HepG2 (cell line): ENCODE measurements at regions not wholly inside any gene's neighbourhood (a gene's known extent, or its start where the extent isn't known, plus 50 kb on each side); places are given as distances from the start of the nearest gene placed in this dataset.
"Not testable (repeated sequence)": the region's sequence is repeated elsewhere in the genome, so short reads cannot be mapped to it uniquely, and the experiment has no call there.

Experiments used
- ATAC-seq: fragments of 200-7000 bp; cut with Tn5 transposase; 3 replicates; pipeline ENCODE4 v1.9.1; 2020; ENCODE audit warnings: mild to moderate bottlenecking, moderate library complexity
- BruUV-seq: library from RNA; stranded (reverse); fragments of 400-500 nt; replicated peaks from 2 replicates; lab custom pipeline; 2021; lab: Mats Ljungman, UMichigan
- CTCF ChIA-PET: fragments of 300-600 bp; formaldehyde crosslinking; extraction: SDS; loops from one replicate; lab custom pipeline; 2021; ENCODE audit warnings: low total read pairs, inconsistent platforms, low intra/inter-chr PET ratio; lab: Yijun Ruan, JAX
- POLR2A ChIA-PET: fragments of 350-600 bp; sonication (Branson Sonifier 250); formaldehyde crosslinking; loops from one replicate; lab custom pipeline; 2020; ENCODE audit warnings: antibody characterized with exemption, inconsistent platforms; lab: Yijun Ruan, JAX
- DNase-seq: peaks from one replicate; pipeline ENCODE4 v3.0.0-alpha.2; 2015; ENCODE audit warnings: low spot score
- FAIRE-seq: peaks from 3 replicates; lab custom pipeline; 2011; peaks lifted over from hg19 to GRCh38; lab: Jason Lieb, UNC
- H2AFZ ChIP-seq: one replicate; pipeline ENCODE4 v1.6.1; 2011; ENCODE audit warnings: low read length, inconsistent platforms
- H3K27ac ChIP-seq: fragments of 300-600 bp; 3 replicates; pipeline ENCODE4 v1.8.0; 2011; ENCODE audit warnings: mixed run types, mild to moderate bottlenecking, mixed read lengths, low read length, inconsistent platforms; ENCODE audit not compliant: insufficient read depth; ENCODE audit errors: extremely low read length
- H3K27me3 ChIP-seq, 2 experiments: fragments of 200-600 bp in 1 of 2; 2 replicates in 1 of 2; 3 replicates in 1 of 2; pipeline versions ENCODE4 v1.6.0 to v1.8.0; 2011; ENCODE audit warnings: low read length in 2 of 2, mild to moderate bottlenecking in 2 of 2, moderate library complexity in 2 of 2, inconsistent platforms in 1 of 2; ENCODE audit not compliant: insufficient read depth in 2 of 2, control insufficient read depth in 1 of 2
- H3K36me3 ChIP-seq, 2 experiments: fragments of 200-600 bp in 1 of 2; replicated peaks in 1 of 2; 2 replicates in 1 of 2; 3 replicates in 1 of 2; pipeline versions ENCODE4 v1.5.1 to v1.8.0; 2011; ENCODE audit warnings: low read length in 2 of 2, inconsistent platforms in 1 of 2; ENCODE audit not compliant: insufficient read depth in 2 of 2, control insufficient read depth in 1 of 2
- H3K4me1 ChIP-seq: 2 replicates; pipeline ENCODE4 v1.5.1; 2012; ENCODE audit warnings: low read length, inconsistent platforms; ENCODE audit not compliant: insufficient read depth
- H3K4me2 ChIP-seq: 2 replicates; pipeline ENCODE4 v1.6.0; 2011; ENCODE audit warnings: low read depth, low read length, inconsistent platforms
- H3K4me3 ChIP-seq, 3 experiments: fragments of 200-600 bp in 1 of 3; sonication (generic), shearing (Covaris generic) in 1 of 3; replicated peaks in 1 of 3; 2 replicates each; pipeline ENCODE4 v1.5.1; 2011 to 2016; ENCODE audit warnings: low read length in 3 of 3, inconsistent platforms in 2 of 3, low read depth in 2 of 3, mild to moderate bottlenecking in 2 of 3, control low read depth in 1 of 3, mixed read lengths in 1 of 3; ENCODE audit not compliant: insufficient read depth in 1 of 3
- H3K79me2 ChIP-seq: one replicate; pipeline ENCODE4 v1.6.1; 2011; ENCODE audit warnings: low read length, inconsistent platforms; ENCODE audit not compliant: insufficient read depth
- H3K9ac ChIP-seq: 2 replicates; pipeline ENCODE4 v1.6.0; 2011; ENCODE audit warnings: mild to moderate bottlenecking, low read depth, low read length, inconsistent platforms; ENCODE audit not compliant: insufficient read depth
- H3K9me3 ChIP-seq: 2 replicates; pipeline ENCODE4 v1.5.1; 2012; ENCODE audit warnings: mild to moderate bottlenecking, low read length
- H4K20me1 ChIP-seq: 2 replicates; pipeline ENCODE4 v1.6.0; 2011; ENCODE audit warnings: inconsistent platforms, mild to moderate bottlenecking, low read length, moderate library complexity; ENCODE audit not compliant: insufficient read depth
- WGBS: methylation state at CpG from one replicate; pipeline ENCODE4 v1.1.6; 2017; ENCODE audit warnings: low lambda C conversion rate; 5-methylcytosine and 5-hydroxymethylcytosine counted together
- in situ Hi-C: cut with HindIII; loops from 2 replicates; pipeline ENCODE4 v1.10.0; 2017; ENCODE audit warnings: low pct_unique_long_range_greater_than_20kb; ENCODE audit not compliant: extremely low pct_ligation_motif_present
- intact Hi-C: fragments of 100-400 bp; cut with micrococcal nuclease; formaldehyde crosslinking; loops from one replicate; pipeline ENCODE4 v1.10.0; 2022; ENCODE audit not compliant: unreplicated experiment

- H3K9me3 ChIP-seq, H4K20me1 ChIP-seq, H3K4me2 ChIP-seq, ATAC-seq, BruUV-seq, CTCF ChIA-PET, POLR2A ChIA-PET, in situ Hi-C loops, H2AFZ ChIP-seq, H3K27me3 ChIP-seq, intact Hi-C loops, H3K9ac ChIP-seq, H3K4me3 ChIP-seq, H3K27ac ChIP-seq, DNase-seq, FAIRE-seq, H3K4me1 ChIP-seq, H3K36me3 ChIP-seq, H3K79me2 ChIP-seq: not testable (repeated sequence)
- WGBS, result 0% methylated on average over 2 of the region's 3 CpGs
Measured at GRCh38 chr2:91520523-91520922, 2829.1 kb downstream of the RPIA start.

GRCh38 chr2:91520972-91521535 is 2829.6 kb downstream of the RPIA start:
- H3K4me1 ChIP-seq, in situ Hi-C loops, DNase-seq, CTCF ChIA-PET, POLR2A ChIA-PET, intact Hi-C loops, BruUV-seq, FAIRE-seq, H3K27me3 ChIP-seq, H3K27ac ChIP-seq, H3K4me3 ChIP-seq, ATAC-seq, H3K9ac ChIP-seq, H3K9me3 ChIP-seq, H3K4me2 ChIP-seq, H3K36me3 ChIP-seq, H3K79me2 ChIP-seq, H4K20me1 ChIP-seq, H2AFZ ChIP-seq: not testable (repeated sequence)
- WGBS, result no CpG with 5 or more reads among the region's 7 CpGs

GRCh38 chr2:91521944-91522343 is 2830.5 kb downstream of the RPIA start:
- H3K9ac ChIP-seq, BruUV-seq, H3K9me3 ChIP-seq, FAIRE-seq, in situ Hi-C loops, H3K4me2 ChIP-seq, H3K4me3 ChIP-seq, POLR2A ChIA-PET, DNase-seq, intact Hi-C loops, H3K36me3 ChIP-seq, ATAC-seq, H2AFZ ChIP-seq, H3K79me2 ChIP-seq, H3K27ac ChIP-seq, H4K20me1 ChIP-seq, H3K4me1 ChIP-seq, CTCF ChIA-PET, H3K27me3 ChIP-seq: not testable (repeated sequence)
- 0% methylated on average over 2 of the region's 4 CpGs for WGBS

GRCh38 chr2:91522877-91523276 is 2831.4 kb downstream of the RPIA start:
- H3K9ac ChIP-seq, H3K9me3 ChIP-seq, FAIRE-seq, POLR2A ChIA-PET, in situ Hi-C loops, H4K20me1 ChIP-seq, ATAC-seq, H3K27ac ChIP-seq, DNase-seq, BruUV-seq, H3K4me1 ChIP-seq, H3K79me2 ChIP-seq, H3K27me3 ChIP-seq, H3K36me3 ChIP-seq, CTCF ChIA-PET, H3K4me2 ChIP-seq, H2AFZ ChIP-seq, H3K4me3 ChIP-seq, intact Hi-C loops: not testable (repeated sequence)
- WGBS, result 11% methylated on average over 1 of the region's 5 CpGs
